ENCODE measurements at regions not wholly inside any gene's neighbourhood (a gene's known extent, or its start where the extent isn't known, plus 50 kb on each side); places are given as distances from the start of the nearest gene placed in this dataset.

- no peak for DNase-seq
Measured at GRCh38 chr2:192357217-192357616, 162.5 kb upstream of the TMEFF2 start.

GRCh38 chr2:192354512-192355244, 159.9 kb upstream of the TMEFF2 start:
- DNase-seq = no peak

GRCh38 chr2:192347542-192347941, 152.8 kb upstream of the TMEFF2 start:
- DNase-seq = no peak

GRCh38 chr2:192345287-192345686, 150.6 kb upstream of the TMEFF2 start:
- no peak for DNase-seq

- no peak for DNase-seq
Measured at GRCh38 chr2:192333642-192334041, 138.9 kb upstream of the TMEFF2 start.

- DNase-seq = no peak
Measured at GRCh38 chr2:192328297-192328696, 133.6 kb upstream of the TMEFF2 start.

GRCh38 chr2:192327576-192327975, 132.8 kb upstream of the TMEFF2 start:
- DNase-seq = no peak

- no peak for DNase-seq
Measured at GRCh38 chr2:192315543-192315942, 120.8 kb upstream of the TMEFF2 start.

GRCh38 chr2:192314800-192315481, 120.2 kb upstream of the TMEFF2 start:
- no peak for DNase-seq

GRCh38 chr2:192313773-192314172, 119.0 kb upstream of the TMEFF2 start:
- no peak for DNase-seq

- DNase-seq = no peak
Measured at GRCh38 chr2:192311701-192312460, 117.1 kb upstream of the TMEFF2 start.

GRCh38 chr2:192307530-192307929, 112.8 kb upstream of the TMEFF2 start:
- no peak for DNase-seq

- DNase-seq = no peak
Measured at GRCh38 chr2:192298664-192299063, 103.9 kb upstream of the TMEFF2 start.

- no peak for DNase-seq
Measured at GRCh38 chr2:192292478-192292877, 97.7 kb upstream of the TMEFF2 start.

GRCh38 chr2:192288295-192288694, 93.6 kb upstream of the TMEFF2 start:
- DNase-seq = no peak

GRCh38 chr2:192286093-192286701, 91.5 kb upstream of the TMEFF2 start:
- no peak for DNase-seq

GRCh38 chr2:192283450-192283849, 88.7 kb upstream of the TMEFF2 start:
- DNase-seq = no peak

GRCh38 chr2:192278701-192279100, 84.0 kb upstream of the TMEFF2 start:
- no peak for DNase-seq

- no peak for DNase-seq
Measured at GRCh38 chr2:192277494-192278109, 82.9 kb upstream of the TMEFF2 start.

GRCh38 chr2:192275632-192276031, 80.9 kb upstream of the TMEFF2 start:
- no peak for DNase-seq

GRCh38 chr2:192267484-192267883, 72.8 kb upstream of the TMEFF2 start:
- DNase-seq = no peak

- no peak for DNase-seq
Measured at GRCh38 chr2:192265751-192266150, 71.0 kb upstream of the TMEFF2 start.

GRCh38 chr2:192254444-192254843, 59.7 kb upstream of the TMEFF2 start:
- no peak for DNase-seq

Data from 8988T (cell line).